GM21717 (cell line): ENCODE measurements at regions not wholly inside any gene's neighbourhood (a gene's known extent, or its start where the extent isn't known, plus 50 kb on each side); places are given as distances from the start of the nearest gene placed in this dataset.

Source experiments
- ATAC-seq: cut with Tn5 transposase; IDR thresholded peaks from one replicate; pipeline ENCODE4 v1.9.1; 2021; ENCODE audit warnings: mild to moderate bottlenecking, moderate library complexity; ENCODE audit not compliant: unreplicated experiment

DNA sequence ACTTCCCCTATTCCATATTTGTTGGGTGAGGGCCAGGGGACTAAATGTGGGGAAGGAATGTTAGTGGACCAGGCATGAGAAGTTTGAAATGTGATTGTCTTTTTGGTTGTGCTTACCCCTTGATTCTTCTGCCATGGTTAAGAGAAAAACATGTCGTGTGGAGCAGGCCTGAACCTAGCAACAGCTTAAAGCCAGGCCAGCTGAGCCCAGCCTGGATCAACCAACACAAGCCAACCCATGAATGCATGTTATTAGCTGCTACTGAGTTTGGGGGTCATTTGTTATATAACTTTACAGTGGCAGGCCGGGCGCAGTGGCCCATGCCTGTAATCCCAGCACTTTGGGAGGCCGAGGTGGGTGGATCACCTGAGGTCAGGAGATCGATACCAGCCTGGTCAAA is 52.4 kb upstream of the TRIO start:
- no peak for ATAC-seq

DNA sequence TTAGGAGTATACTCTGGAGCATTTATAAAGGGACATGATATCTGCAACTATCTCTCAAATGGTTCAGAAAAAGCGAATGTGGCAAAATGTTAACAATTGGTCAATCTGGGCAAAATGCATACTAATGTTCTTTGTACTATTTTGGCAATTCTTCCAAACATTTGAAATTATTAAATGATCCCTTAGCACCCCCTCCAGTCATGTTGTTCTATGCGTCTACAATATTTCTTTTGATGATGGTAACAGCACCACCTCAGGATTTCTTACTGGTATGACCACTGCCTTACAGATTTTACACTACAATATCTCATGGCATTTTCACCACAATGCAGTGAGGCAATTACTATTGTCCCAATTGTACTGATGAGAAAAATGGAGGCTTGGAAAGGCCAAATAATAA is 52.9 kb upstream of the TRIO start:
- no peak for ATAC-seq

DNA sequence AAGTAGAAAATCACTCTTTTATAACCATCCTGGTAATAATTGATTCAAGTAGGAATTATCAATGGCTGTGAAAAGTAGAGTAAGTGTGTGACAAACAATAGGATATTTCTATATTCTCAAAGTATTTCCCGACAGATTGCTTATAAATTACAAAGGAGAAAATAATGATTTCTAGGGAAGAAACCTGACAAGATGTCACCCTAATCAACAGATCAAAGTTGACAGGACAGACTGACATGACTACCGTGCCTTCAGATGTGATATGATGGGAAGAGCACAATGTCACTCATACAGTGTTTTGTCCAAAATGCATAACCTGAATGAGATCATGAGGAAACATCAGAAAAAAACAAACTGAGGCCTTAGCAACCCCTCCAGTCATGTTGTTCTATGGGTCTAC is 53.9 kb upstream of the TRIO start:
- ATAC-seq: no peak

DNA sequence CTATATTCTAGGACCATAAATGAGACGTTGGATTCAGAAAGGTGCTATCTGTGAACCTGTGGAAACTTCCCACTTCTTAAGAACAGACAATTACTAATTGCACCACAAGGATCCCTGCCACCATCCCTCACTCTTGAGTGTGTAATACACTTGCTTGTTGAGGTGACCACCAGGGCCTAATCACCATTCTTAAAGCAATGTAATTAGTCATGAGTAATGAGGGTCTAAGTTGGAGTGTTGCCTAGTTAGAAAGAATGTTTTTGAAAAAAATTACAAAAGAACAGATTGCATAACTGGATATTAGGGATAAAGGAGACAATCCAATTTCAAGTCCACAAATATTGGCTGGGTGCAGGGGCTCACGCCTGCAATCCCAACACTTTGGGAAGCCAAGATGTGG is 56.9 kb upstream of the TRIO start:
- no peak for ATAC-seq

DNA sequence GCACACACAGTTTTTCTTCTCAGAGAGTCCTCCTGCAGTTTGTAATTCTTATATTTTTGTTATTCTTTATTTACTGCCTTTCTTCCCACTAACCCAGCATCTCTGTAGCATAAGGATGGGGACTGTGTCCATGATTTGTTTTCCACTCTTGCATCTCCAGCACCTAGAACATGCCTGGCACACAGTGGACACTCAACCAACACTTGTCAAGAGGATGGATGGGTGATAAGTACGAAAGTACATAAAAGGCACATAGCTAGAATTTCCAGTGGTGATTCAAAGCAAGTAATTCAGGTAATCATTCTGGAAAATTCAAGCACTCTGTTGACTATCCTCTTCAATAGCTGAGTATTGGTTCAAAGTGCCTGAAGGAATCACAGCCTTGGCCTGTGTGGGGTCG is 60.2 kb upstream of the TRIO start:
- no peak for ATAC-seq

DNA sequence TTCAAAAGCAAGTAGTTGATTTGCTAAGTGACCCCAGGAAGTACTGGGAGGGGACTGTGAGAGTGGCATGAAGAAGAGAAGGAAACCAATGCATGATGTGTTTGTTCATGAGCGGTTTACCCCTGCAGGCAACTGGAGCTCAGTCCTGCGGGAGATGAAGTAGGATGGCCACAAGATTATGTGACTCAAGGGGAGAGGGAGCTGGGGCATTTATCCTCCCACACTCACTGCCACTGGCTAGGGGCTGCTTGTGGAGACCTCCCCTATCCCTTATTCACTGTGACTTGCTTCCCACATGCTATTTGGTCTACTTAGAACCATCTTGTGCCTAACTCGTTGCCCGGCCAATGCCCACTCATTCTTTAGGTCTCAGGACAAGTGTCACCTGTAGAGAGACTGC is 60.6 kb upstream of the TRIO start:
- ATAC-seq: no peak

DNA sequence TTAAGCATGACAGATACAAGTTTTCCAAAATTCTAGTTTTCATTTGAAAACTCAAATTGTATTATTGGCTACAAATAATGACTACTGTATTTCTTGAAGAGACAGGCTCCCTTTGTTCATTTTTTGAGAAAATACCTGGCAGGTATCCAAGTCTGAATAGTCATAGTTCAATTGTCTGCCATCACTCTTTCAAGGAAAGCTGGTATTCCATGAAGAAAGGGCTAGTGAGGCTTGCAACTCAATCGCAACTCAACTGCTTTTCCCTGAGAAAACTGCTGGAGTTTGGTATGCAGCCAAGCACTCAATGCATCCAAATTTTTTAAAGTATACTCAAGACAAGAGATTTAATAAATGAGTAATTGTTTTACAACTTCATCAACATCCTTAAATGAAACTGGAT is 61.4 kb upstream of the TRIO start:
- no peak for ATAC-seq

GRCh38 chr5:14078716-14079115 is 64.4 kb upstream of the TRIO start:
- no peak for ATAC-seq

- no peak for ATAC-seq
Measured at GRCh38 chr5:14077501-14077900, 65.6 kb upstream of the TRIO start.

DNA sequence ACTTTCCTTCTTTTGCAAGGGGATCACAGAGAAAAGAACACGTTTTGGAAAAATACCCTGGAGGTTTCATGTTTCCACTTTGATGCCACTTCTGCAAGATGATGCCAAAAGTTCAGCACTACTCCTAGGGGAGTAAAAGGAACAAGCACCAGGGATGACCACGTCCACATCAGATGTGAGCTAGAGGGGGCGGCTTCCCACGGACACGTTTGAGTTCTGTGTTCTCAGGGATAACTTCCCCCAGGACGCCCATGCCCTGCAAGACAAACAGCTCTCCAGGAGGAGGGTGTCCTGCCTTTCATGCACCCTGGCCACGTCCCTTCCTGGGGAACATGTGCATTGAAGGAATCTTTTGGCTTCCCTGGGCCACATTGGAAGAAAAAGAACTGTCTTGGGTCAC is 66.6 kb upstream of the TRIO start:
- no peak for ATAC-seq

GRCh38 chr5:14075937-14076336 is 67.2 kb upstream of the TRIO start:
- ATAC-seq: no peak

DNA sequence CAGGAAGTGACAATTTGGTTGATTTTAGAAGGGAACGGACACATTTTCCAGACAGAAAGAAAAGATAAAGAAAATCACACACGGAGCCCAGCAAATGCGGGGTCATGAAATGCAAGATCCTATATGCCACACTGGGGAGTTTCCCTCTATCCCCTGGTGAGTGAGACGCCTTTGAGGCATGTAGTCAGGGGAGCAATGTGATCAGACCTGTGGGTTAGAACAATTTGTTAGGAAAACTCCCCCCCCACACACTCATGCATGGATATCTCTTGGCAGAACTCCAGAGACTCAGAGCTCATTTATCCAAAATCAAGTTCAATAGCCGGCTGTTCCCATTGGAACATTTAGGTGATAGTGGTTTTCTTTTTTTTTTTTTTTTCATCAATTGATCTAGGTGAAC is 71.7 kb upstream of the TRIO start:
- ATAC-seq: no peak

DNA sequence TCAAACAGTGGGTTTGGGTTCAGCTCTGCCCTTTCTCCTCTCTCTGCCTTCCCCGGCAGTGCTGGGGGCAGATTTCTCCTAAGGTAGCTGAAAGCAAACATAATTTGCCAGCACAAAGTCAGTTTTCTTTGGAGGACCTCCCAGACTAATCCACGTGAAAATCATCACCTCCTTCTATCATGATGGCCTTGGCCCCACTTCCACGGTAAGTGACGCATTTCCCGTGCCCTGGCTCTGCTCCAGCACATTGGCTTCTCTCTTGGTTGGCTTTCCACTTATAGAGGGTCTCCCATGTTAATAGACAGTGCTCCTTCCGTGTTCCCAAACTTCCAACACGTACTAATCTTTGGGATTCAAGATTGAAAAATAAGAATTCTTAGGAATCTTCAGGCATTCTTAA is 74.1 kb upstream of the TRIO start:
- no peak for ATAC-seq

GRCh38 chr5:14068136-14068535 is 75.0 kb upstream of the TRIO start:
- ATAC-seq: no peak

- ATAC-seq: no peak
Measured at GRCh38 chr5:14066326-14066725, 76.8 kb upstream of the TRIO start.

GRCh38 chr5:14064841-14065240 is 78.3 kb upstream of the TRIO start:
- no peak for ATAC-seq

- ATAC-seq: no peak
Measured at GRCh38 chr5:14063691-14064090, 79.5 kb upstream of the TRIO start.

GRCh38 chr5:14063138-14063537 is 80.0 kb upstream of the TRIO start:
- ATAC-seq: no peak

GRCh38 chr5:14062178-14062577 is 81.0 kb upstream of the TRIO start:
- ATAC-seq: no peak

DNA sequence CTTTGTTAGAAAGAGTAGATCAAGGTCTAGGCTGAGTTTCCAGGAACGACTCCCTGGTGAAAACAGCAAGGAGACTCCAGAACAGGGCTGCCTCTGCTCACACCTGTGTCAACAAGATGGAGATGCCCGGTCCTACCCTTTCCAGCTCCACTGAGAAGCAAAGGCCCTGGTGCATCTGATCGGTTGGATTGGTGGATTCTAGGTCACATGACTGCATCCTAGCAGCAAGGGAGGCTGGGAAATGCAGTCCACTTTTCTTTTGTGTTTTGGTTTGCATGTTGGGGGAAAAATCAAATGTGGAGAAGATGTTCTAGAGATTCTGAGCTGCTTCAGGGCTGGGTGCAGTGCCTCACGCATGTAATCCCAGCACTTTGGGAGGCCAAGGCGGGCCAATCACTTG is 82.0 kb upstream of the TRIO start:
- no peak for ATAC-seq

GRCh38 chr5:14060218-14060617 is 82.9 kb upstream of the TRIO start:
- ATAC-seq: no peak

DNA sequence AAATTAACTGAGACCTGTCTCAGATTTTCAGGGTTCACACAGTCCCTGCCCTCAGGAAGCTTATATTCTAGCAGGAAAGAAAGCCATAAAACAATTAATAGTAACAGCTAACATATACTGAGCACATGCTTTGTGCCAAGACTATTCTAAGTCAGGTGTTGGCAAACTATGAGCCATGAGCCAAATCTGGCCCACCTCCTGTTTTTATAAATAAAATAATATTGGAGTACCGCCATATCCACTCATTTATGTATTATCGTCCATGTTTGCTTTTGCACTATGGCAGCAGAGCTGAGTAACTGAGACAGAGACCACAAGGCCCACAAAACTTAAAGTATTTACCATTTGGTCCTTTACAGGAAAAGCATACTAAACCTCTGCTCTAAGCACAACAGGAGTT is 83.3 kb upstream of the TRIO start:
- no peak for ATAC-seq

GRCh38 chr5:14057289-14057688 is 85.9 kb upstream of the TRIO start:
- no peak for ATAC-seq

DNA sequence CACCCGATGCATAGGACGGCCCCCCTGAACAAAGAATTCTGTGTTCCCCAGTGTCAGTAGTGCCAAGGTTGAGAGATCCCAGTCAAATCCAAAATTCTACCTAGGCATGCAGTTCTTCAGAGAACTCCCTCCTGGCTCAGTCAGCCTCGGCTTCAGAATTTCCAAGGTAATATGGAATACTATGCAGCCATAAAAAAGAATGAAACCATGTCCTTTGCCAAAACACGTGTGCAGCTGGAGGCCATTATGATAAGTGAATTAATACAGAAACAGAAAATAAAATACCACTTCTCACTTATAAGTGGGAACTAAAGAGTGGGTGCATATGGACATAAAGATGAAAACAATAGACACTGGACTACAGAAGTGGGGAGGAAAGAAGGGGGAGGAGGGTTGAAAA is 87.1 kb upstream of the TRIO start:
- ATAC-seq: no peak
